IMR-90 (cell line): ENCODE measurements at regions not wholly inside any gene's neighbourhood (a gene's known extent, or its start where the extent isn't known, plus 50 kb on each side); places are given as distances from the start of the nearest gene placed in this dataset.

Experiments used
- BHLHE40 ChIP-seq: fragments of 150-350 bp; IDR thresholded peaks from 2 replicates; pipeline ENCODE4 v1.6.1; 2016; ENCODE audit warnings: mild to moderate bottlenecking, low read depth, low read length
- CHD1 ChIP-seq: IDR thresholded peaks from 2 replicates; pipeline ENCODE4 v1.6.1; 2012; ENCODE audit warnings: low read depth, low read length, improper control_type of control experiment
- CTCF ChIP-seq: conservative IDR thresholded peaks from 2 replicates; pipeline ENCODE4 v1.5.1; 2012; ENCODE audit warnings: mild to moderate bottlenecking, low read depth, low read length, improper control_type of control experiment
- FOS ChIP-seq: fragments of 150-350 bp; IDR thresholded peaks from 2 replicates; pipeline ENCODE4 v1.6.1; 2016; ENCODE audit warnings: low read depth, low read length
- POLR2A ChIP-seq: IDR thresholded peaks from 2 replicates; pipeline ENCODE4 v1.6.1; 2012; ENCODE audit warnings: mild to moderate bottlenecking, low read depth, low read length
- RAD21 ChIP-seq: IDR thresholded peaks from 2 replicates; pipeline ENCODE4 v1.6.1; 2012; ENCODE audit warnings: low read length, improper control_type of control experiment
- RCOR1 ChIP-seq: IDR thresholded peaks from 2 replicates; pipeline ENCODE4 v1.6.1; 2012; ENCODE audit warnings: mild to moderate bottlenecking, low read length, improper control_type of control experiment; ENCODE audit not compliant: insufficient replicate concordance
- RFX5 ChIP-seq: IDR thresholded peaks from 2 replicates; pipeline ENCODE4 v1.8.0; 2012; ENCODE audit warnings: low read depth, mild to moderate bottlenecking, low read length, moderate library complexity
- SMC3 ChIP-seq: fragments of 150-350 bp; IDR thresholded peaks from 2 replicates; pipeline ENCODE4 v1.6.1; 2016; ENCODE audit warnings: low read depth, mild to moderate bottlenecking, antibody characterized with exemption, low read length, moderate library complexity
- USF2 ChIP-seq: fragments of 150-350 bp; IDR thresholded peaks from 2 replicates; pipeline ENCODE4 v1.6.1; 2017; ENCODE audit warnings: mild to moderate bottlenecking, antibody characterized with exemption, low read length, low read depth

GRCh38 chr17:72506773-72507172 is 386.0 kb downstream of the SOX9 start:
- TF ChIP-seq CTCF (no peak), RFX5 (no peak), POLR2A (no peak), FOS (no peak), BHLHE40 (no peak), RCOR1 (no peak), CHD1 (no peak), SMC3 (no peak), RAD21 (no peak), USF2 (no peak)
